GM11168 (cell line): ENCODE measurements at regions not wholly inside any gene's neighbourhood (a gene's known extent, or its start where the extent isn't known, plus 50 kb on each side); places are given as distances from the start of the nearest gene placed in this dataset.
"Not testable (repeated sequence)": the region's sequence is repeated elsewhere in the genome, so short reads cannot be mapped to it uniquely, and the experiment has no call there.

Experiments used
- in situ Hi-C: fragments of 300-500 bp; cut with MboI; formaldehyde crosslinking; loops from one replicate; pipeline ENCODE4 v1.12.0; 2022; ENCODE audit warnings: low sequenced_read_pairs; ENCODE audit not compliant: unreplicated experiment

GRCh38 chr19:31825134-31826094 lies 476.2 kb upstream of the TSHZ3 start:
- in situ Hi-C loops, result no loop called here

- in situ Hi-C loops, result no loop called here
Measured at GRCh38 chr19:31826325-31826724, 477.1 kb upstream of the TSHZ3 start.

DNA sequence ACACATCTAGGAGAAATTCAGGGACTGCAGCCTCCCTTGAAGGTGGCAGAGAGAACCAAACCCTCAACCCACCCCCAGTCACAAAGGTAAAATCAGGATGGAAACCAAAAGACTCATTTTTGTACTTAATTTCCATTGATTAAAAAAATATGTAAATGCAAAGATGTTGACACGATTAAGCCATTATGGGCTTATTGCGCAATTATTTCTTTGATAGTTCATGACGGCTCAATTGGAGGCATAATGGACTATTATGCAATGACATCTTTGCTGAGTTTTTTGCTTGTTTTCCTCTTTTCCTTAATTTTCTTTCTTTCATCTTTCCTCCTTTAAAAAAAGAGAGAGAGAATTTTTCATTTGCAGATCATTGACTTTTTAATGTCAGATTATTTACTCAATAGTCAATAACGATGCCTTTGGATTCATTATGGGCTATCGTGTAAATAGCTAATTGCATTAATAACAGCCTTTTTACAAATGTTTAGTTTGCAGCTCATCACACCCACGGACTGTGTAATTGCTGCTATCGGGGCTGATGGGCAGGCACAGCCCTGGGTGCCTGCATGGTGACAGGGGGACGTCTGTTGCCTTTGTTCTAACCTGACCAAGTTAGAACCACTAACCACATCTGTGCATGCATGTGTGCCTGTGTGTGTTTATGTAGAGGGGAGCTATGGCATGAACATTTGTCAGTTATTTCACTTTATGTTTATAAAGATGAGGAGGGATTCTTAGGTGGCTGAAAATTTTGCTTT lies 482.4 kb upstream of the TSHZ3 start:
- in situ Hi-C loops, result no loop called here

DNA sequence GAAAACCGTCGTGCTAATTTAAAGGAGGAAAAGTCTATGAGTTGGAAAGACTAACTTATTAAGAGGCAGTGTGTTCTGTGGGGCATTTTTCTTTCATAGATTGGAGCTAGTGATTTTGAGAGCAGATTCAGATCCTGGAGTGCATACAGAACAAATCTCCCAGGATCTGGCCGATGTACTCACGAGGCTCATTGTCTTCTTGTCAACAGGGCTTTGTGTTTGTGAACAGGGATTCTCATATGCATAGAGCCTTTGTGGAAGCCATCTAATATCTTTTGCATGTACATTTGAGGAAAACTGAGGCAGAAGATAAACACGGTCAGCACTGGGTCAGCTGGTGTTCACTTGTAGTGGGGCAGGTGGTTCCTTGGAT lies 482.9 kb upstream of the TSHZ3 start:
- in situ Hi-C loops, result no loop called here

GRCh38 chr19:31834070-31834469 lies 484.8 kb upstream of the TSHZ3 start:
- in situ Hi-C loops, result no loop called here

- in situ Hi-C loops, result no loop called here
Measured at GRCh38 chr19:31838163-31838815, 489.1 kb upstream of the TSHZ3 start.

DNA sequence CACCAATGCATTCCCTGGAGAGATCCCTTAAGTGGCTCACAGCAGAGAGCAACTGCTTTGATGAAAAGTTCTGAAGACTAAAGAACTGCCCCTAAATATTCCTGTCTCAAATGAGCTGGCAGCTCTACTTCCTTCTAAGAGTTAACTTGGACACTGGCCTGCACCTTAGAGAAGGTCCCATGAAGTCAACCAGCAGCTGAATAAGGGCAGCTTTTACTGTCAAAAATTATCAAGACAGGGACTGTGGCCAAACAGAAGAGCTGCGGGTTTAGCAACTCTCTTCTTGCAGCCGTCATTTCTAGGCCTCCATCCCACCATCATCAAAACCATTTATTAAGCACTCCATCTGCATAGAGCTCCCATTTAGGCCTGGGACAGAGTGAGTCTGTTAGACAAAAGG lies 491.1 kb upstream of the TSHZ3 start:
- in situ Hi-C loops, result no loop called here

DNA sequence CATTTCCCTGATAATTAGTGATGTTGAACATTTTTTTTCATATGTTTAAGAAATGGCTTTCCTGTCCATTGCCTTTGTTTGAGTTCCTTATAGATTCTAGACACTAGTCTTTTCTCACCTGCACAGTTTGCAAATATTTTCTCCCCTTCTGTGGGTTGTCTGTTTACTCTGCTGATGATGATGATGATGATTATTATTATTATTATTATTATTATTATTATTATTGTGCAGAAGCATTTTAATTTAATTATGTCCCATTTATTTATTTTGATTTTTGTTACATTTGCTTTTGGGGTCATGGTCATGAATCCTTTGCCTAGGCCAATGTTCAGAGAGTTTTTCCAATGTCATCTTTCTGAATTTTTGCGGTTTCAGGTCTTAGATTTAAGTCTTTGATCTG lies 492.5 kb upstream of the TSHZ3 start:
- in situ Hi-C loops, result no loop called here

GRCh38 chr19:31863122-31863521 lies 482.3 kb upstream of the ZNF507 start:
- in situ Hi-C loops, result no loop called here

- in situ Hi-C loops, result no loop called here
Measured at GRCh38 chr19:31874313-31874712, 471.1 kb upstream of the ZNF507 start.

DNA sequence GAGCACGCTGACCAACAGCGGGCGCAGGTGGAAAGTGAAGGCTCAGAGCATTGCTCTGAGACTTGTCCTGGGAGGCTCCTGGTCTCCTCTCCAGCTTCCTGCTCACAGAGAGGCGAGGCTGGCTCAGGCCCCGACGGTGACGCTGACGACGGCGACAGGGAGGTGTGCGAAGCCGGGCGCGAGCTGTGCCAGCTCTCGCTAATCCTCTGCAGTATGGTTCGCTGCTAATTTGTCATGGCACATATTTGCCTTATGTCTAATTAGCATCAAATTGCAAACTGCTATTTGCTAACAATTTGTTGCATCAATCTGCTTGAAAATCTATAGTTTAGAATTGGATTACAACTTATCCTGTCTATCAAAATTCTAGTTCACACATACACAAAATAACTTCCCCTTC lies 469.8 kb upstream of the ZNF507 start:
- in situ Hi-C loops, result no loop called here

DNA sequence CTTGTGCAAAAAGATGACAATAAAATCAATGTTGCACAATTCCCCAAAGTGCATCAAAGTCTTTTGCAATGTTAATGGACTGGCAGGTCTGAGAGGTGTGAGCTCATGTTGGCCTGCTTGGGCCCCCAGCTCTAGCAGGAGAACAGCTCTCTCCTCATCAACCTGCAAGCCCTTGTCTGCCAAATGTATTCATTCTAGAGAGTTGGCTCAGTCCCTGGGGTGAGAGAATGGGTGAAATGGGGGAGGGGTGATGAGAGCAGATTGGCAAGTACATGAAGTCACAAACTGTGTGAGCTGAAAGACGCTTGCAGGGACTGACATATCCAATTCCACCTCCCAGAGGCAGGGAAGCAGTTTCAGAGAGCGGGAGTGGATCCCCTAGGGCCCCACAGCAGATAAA lies 465.1 kb upstream of the ZNF507 start:
- in situ Hi-C loops, result no loop called here

DNA sequence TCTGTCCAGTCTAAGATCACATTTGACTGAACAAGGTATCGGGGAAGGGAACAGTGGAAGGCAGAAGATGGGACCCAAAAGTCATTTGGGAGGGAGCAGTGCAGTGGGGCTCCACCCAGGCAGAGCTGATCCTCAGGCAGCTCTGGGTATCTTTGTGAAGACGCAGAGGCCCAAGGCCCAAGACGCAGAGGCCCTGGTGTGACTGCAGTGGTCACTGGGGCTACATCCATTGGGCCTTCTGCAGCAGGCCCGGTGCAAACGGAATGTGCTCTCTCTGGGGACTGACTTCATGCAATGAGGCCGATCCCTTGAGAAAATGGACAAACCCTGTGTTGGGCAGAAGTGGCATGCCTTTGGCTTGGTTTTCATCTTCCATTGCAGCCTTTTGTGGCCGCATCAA lies 463.4 kb upstream of the ZNF507 start:
- in situ Hi-C loops, result no loop called here

- in situ Hi-C loops, result no loop called here
Measured at GRCh38 chr19:31882709-31883108, 462.7 kb upstream of the ZNF507 start.

DNA sequence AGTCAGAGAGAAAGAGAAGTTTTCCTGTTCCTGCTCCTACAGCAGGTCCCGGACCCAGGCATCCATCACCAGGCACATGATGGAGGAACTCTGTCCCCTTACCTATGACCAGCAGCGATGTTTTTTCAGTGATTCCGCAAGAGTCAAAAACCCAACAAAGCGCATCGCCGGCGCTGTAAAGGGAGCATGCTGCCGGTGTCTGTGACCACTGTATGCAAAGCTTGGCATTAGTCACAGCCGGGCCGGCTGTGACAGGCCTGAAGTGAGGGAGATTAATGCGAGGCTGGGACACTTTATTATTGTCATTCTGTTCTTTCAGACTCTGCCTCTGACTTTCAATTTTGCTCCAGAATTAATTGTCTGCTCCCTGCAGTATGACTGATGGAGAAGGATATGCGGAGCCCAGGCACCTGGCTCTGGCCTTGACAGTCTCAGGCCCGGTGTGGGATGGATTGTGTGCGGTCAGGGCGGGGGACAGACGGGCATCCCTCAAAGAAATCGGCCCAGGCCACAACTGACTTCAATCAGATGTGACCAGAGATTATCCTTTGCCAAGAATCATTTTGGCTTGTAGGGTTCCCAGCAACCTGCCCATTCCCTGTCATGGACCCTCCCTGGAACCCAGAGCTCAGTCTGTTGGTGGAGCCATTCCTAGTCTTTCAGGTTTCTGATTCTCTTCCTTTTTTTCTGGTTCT lies 462.0 kb upstream of the ZNF507 start:
- in situ Hi-C loops, result no loop called here

GRCh38 chr19:31885280-31885853 lies 460.0 kb upstream of the ZNF507 start:
- in situ Hi-C loops, result no loop called here

- in situ Hi-C loops, result no loop called here
Measured at GRCh38 chr19:31890230-31890629, 455.2 kb upstream of the ZNF507 start.

- in situ Hi-C loops, result no loop called here
Measured at GRCh38 chr19:31892060-31892459, 453.4 kb upstream of the ZNF507 start.

GRCh38 chr19:31893491-31893890 lies 451.9 kb upstream of the ZNF507 start:
- in situ Hi-C loops, result not testable (repeated sequence)

DNA sequence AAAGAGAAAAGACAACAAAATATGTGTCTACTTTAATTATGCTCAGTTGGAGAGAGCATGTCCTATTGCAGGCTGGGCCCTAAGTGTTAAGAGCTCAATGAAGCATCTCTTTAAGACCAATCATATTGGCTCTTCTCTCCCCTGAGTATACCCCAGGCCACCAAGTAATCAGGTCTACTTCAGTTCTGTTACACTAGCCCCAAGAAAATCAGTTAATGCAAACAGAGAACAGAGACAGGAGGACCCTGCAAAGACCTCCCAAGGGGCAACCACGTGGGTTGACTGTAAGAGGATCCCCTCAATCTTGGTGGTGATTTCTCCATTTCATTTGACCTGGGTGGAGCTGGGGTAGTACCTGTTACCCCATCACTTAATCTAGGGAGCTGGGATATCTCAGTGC lies 451.0 kb upstream of the ZNF507 start:
- in situ Hi-C loops, result no loop called here
